MM.1S (cell line): ENCODE measurements at regions not wholly inside any gene's neighbourhood (a gene's known extent, or its start where the extent isn't known, plus 50 kb on each side); places are given as distances from the start of the nearest gene placed in this dataset.

Experiments
- DNase-seq: peaks from one replicate; pipeline ENCODE4 v3.0.0-alpha.2; 2015
- H2AFZ ChIP-seq: fragments of 300-600 bp; sonication (generic); 2 replicates; pipeline ENCODE4 v1.6.0; 2016; ENCODE audit warnings: antibody characterized with exemption, low read length
- H3F3A ChIP-seq: fragments of 300-600 bp; sonication (generic); 2 replicates; pipeline ENCODE4 v1.6.1; 2016; ENCODE audit warnings: mild to moderate bottlenecking, antibody characterized with exemption, low read length, moderate library complexity, mixed read lengths; ENCODE audit not compliant: insufficient read depth
- H3K27ac ChIP-seq: fragments of 300-600 bp; sonication (generic); 2 replicates; pipeline ENCODE4 v1.5.1; 2016; ENCODE audit warnings: mild to moderate bottlenecking, low read length
- H3K27me3 ChIP-seq: fragments of 300-600 bp; sonication (generic); replicated peaks from 2 replicates; pipeline ENCODE4 v1.6.0; 2016; ENCODE audit warnings: low read length; ENCODE audit not compliant: insufficient read depth
- H3K36me3 ChIP-seq: fragments of 300-600 bp; sonication (generic); replicated peaks from 2 replicates; pipeline ENCODE4 v1.6.1; 2016; ENCODE audit warnings: mild to moderate bottlenecking, low read length, mixed read lengths; ENCODE audit not compliant: insufficient read depth
- H3K4me1 ChIP-seq: fragments of 300-600 bp; sonication (generic); 2 replicates; pipeline ENCODE4 v1.6.1; 2016; ENCODE audit warnings: low read length, mixed read lengths
- H3K4me2 ChIP-seq: fragments of 300-600 bp; sonication (generic); 2 replicates; pipeline ENCODE4 v1.6.0; 2016; ENCODE audit warnings: low read depth, low read length
- H3K4me3 ChIP-seq: fragments of 300-600 bp; sonication (generic); 2 replicates; pipeline ENCODE4 v1.5.1; 2016; ENCODE audit warnings: low read length, mixed read lengths
- H3K79me2 ChIP-seq: fragments of 300-600 bp; sonication (generic); 2 replicates; pipeline ENCODE4 v1.6.1; 2016; ENCODE audit warnings: mixed run types, low read length, mixed read lengths
- H3K9ac ChIP-seq: fragments of 300-600 bp; sonication (generic); 2 replicates; pipeline ENCODE4 v1.6.1; 2016; ENCODE audit warnings: low read length, mixed read lengths
- H3K9me2 ChIP-seq: fragments of 300-600 bp; sonication (generic); replicated peaks from 2 replicates; pipeline ENCODE4 v1.6.1; 2016; ENCODE audit warnings: mild to moderate bottlenecking, low read length, mixed read lengths; ENCODE audit not compliant: insufficient read depth
- H3K9me3 ChIP-seq: fragments of 300-600 bp; sonication (generic); replicated peaks from 2 replicates; pipeline ENCODE4 v1.6.1; 2016; ENCODE audit warnings: mild to moderate bottlenecking, low read length, mixed read lengths; ENCODE audit not compliant: insufficient read depth
- H4K20me1 ChIP-seq: fragments of 300-600 bp; sonication (generic); 2 replicates; pipeline ENCODE4 v1.6.1; 2016; ENCODE audit warnings: mild to moderate bottlenecking, low read length, moderate library complexity, mixed read lengths; ENCODE audit not compliant: insufficient read depth
- CTCF ChIP-seq: fragments of 300-600 bp; sonication (generic); IDR thresholded peaks from 2 replicates; pipeline ENCODE4 v1.5.1; 2016; ENCODE audit warnings: antibody characterized with exemption, low read length, mixed read lengths
- EZH2 ChIP-seq: fragments of 300-600 bp; sonication (generic); optimal IDR thresholded peaks from 2 replicates; pipeline ENCODE3; 2017; ENCODE audit warnings: low read depth, mild to moderate bottlenecking, antibody characterized with exemption, low read length, mixed read lengths
- EZH2phosphoT487 ChIP-seq: fragments of 300-600 bp; sonication (generic); IDR thresholded peaks from 2 replicates; pipeline ENCODE4 v1.6.1; 2018; ENCODE audit warnings: antibody characterized with exemption, low read length

GRCh38 chr11:15468466-15468865, 353.7 kb downstream of the INSC start:
- H3K36me3 ChIP-seq, result no peaks in the 10 kb centered on the region
- no peaks in the 10 kb centered on the region for H3F3A ChIP-seq
- no peaks in the 10 kb centered on the region for H3K9me2 ChIP-seq
- peaks cover 9% of the 10 kb centered on the region for H3K27me3 ChIP-seq
- H3K4me3 ChIP-seq, result no peak overlapping the region
- TF ChIP-seq EZH2phosphoT487, result no peak
- no peak for TF ChIP-seq CTCF
- TF ChIP-seq EZH2, result no peak
- H3K9me3 ChIP-seq, result no peaks in the 10 kb centered on the region
- H4K20me1 ChIP-seq, result no peaks in the 10 kb centered on the region
- DNase-seq, result no peak
- H3K9ac ChIP-seq, result no peak overlapping the region
- no peaks in the 10 kb centered on the region for H3K79me2 ChIP-seq
- H3K4me2 ChIP-seq, result no peak overlapping the region
- no peak overlapping the region for H2AFZ ChIP-seq
- peaks cover 3% of the 10 kb centered on the region for H3K4me1 ChIP-seq
- no peak overlapping the region for H3K27ac ChIP-seq

DNA sequence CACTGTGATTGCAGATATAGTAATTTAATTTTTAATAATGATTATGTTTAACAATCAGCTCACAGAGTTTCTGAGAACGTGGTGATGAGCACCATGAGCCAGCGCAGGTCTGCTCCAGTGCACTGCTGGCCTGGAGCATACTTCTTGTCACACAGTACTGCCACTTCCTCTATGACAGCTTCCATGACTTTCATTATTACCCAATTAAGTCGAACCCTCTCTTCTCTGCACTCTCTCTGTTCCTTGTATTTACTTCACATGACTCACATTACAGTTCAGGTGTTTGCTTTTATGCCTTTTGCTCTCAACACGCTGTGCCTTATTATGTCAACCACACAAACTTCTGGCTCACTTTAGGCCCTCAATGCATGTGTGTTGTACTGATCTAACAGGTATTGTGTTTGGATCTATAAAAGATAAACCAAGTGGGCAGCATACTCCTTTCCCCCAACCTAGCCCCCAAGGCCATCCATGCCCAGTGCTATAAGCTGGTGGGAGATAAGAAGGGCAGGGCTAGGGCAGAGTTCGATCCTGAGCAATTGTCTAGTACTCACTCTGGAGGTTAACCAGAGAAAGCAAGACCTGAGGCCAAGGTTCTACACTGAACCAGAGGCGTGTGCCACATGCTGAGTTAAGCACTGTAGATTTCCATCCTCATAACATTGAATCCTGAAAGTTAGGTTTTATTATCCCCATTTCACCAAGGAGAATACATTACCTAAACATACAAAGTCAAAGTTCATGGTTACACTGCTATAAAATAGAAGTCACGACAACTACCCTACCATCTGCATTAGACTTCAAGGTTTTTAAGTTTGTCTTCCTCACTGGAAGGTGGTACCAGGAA, 356.5 kb downstream of the INSC start:
- Histone ChIP-seq H3F3A (no peaks in the 10 kb centered on the region), H3K9me2 (no peaks in the 10 kb centered on the region), H4K20me1 (no peaks in the 10 kb centered on the region), H3K4me1 (peaks cover 12% of the 10 kb centered on the region), H3K79me2 (no peaks in the 10 kb centered on the region), H3K9me3 (no peaks in the 10 kb centered on the region), H3K27me3 (peaks cover 25% of the 10 kb centered on the region), H3K36me3 (no peaks in the 10 kb centered on the region), H2AFZ (no peak overlapping the region), H3K9ac (no peak overlapping the region), H3K4me3 (no peak overlapping the region), H3K27ac (no peak overlapping the region), H3K4me2 (no peak overlapping the region)
- TF ChIP-seq EZH2 (no peak), EZH2phosphoT487 (no peak), CTCF (no peak)
- DNase-seq, result no peak

GRCh38 chr11:15471895-15472799, 357.4 kb downstream of the INSC start:
- no peaks in the 10 kb centered on the region for H3K9me3 ChIP-seq
- no peak overlapping the region for H2AFZ ChIP-seq
- H3K27ac ChIP-seq, result no peak overlapping the region
- no peaks in the 10 kb centered on the region for H3K79me2 ChIP-seq
- H3K9ac ChIP-seq, result no peak overlapping the region
- no peak overlapping the region for H3K4me2 ChIP-seq
- no peak overlapping the region for H3K4me3 ChIP-seq
- peaks cover 12% of the 10 kb centered on the region for H3K4me1 ChIP-seq
- no peaks in the 10 kb centered on the region for H3F3A ChIP-seq
- peaks cover 28% of the 10 kb centered on the region for H3K27me3 ChIP-seq
- DNase-seq, result no peak
- H4K20me1 ChIP-seq, result no peaks in the 10 kb centered on the region
- TF ChIP-seq EZH2 (no peak), EZH2phosphoT487 (no peak), CTCF (no peak)
- H3K36me3 ChIP-seq, result no peaks in the 10 kb centered on the region
- no peaks in the 10 kb centered on the region for H3K9me2 ChIP-seq
